IPS-20b (cell line): ENCODE measurements at regions not wholly inside any gene's neighbourhood (a gene's known extent, or its start where the extent isn't known, plus 50 kb on each side); places are given as distances from the start of the nearest gene placed in this dataset.

Source experiments
- H3K27ac ChIP-seq: one replicate; pipeline ENCODE4 v1.5.1; 2013; ENCODE audit warnings: low read length
- H3K27me3 ChIP-seq: 2 replicates; pipeline ENCODE4 v1.6.1; 2013; ENCODE audit warnings: mild to moderate bottlenecking, low read length, inconsistent platforms; ENCODE audit not compliant: insufficient read depth
- H3K36me3 ChIP-seq: 2 replicates; pipeline ENCODE4 v1.6.1; 2013; ENCODE audit warnings: low read depth, mild to moderate bottlenecking, inconsistent platforms, low read length, moderate library complexity; ENCODE audit not compliant: insufficient read depth
- H3K4me1 ChIP-seq: 2 replicates; pipeline ENCODE4 v1.6.1; 2013; ENCODE audit warnings: mild to moderate bottlenecking, control low read depth, inconsistent platforms, low read length, moderate library complexity; ENCODE audit not compliant: insufficient read depth
- H3K4me3 ChIP-seq: 2 replicates; pipeline ENCODE4 v1.5.1; 2013; ENCODE audit warnings: mild to moderate bottlenecking, low read length, inconsistent platforms
- H3K9ac ChIP-seq: 2 replicates; pipeline ENCODE4 v1.6.1; 2013; ENCODE audit warnings: low read depth, mild to moderate bottlenecking, inconsistent platforms, low read length, moderate library complexity
- H3K9me3 ChIP-seq: 2 replicates; pipeline ENCODE4 v1.6.1; 2013; ENCODE audit warnings: mild to moderate bottlenecking, low read depth, low read length, inconsistent platforms; ENCODE audit not compliant: insufficient read depth

GRCh38 chr1:4516596-4516995, 137.8 kb upstream of the AJAP1 start:
- H3K9me3 ChIP-seq = no peaks in the 10 kb centered on the region
- no peak overlapping the region for H3K27ac ChIP-seq
- H3K4me3 ChIP-seq = no peak overlapping the region
- H3K36me3 ChIP-seq = no peaks in the 10 kb centered on the region
- no peaks in the 10 kb centered on the region for H3K27me3 ChIP-seq
- H3K4me1 ChIP-seq = no peaks in the 10 kb centered on the region
- H3K9ac ChIP-seq = no peak overlapping the region; the same call in 1 of the 2 replicates

- H3K4me3 ChIP-seq = no peak overlapping the region
Observed at GRCh38 chr1:4517186-4517954, 137.0 kb upstream of the AJAP1 start.

GRCh38 chr1:4518621-4519020, 135.8 kb upstream of the AJAP1 start:
- H3K4me1 ChIP-seq = no peaks in the 10 kb centered on the region
- H3K36me3 ChIP-seq = no peaks in the 10 kb centered on the region
- H3K27ac ChIP-seq = no peak overlapping the region
- no peaks in the 10 kb centered on the region for H3K27me3 ChIP-seq
- no peak overlapping the region for H3K4me3 ChIP-seq
- H3K9ac ChIP-seq = no peak overlapping the region
- H3K9me3 ChIP-seq = no peaks in the 10 kb centered on the region

More at GRCh38 chr1:4517186-4517954, 137.0 kb upstream of the AJAP1 start:
- Histone ChIP-seq H3K9ac (no peak overlapping the region), H3K27me3 (no peaks in the 10 kb centered on the region), H3K9me3 (no peaks in the 10 kb centered on the region), H3K4me1 (no peaks in the 10 kb centered on the region), H3K36me3 (no peaks in the 10 kb centered on the region), H3K27ac (no peak overlapping the region)

DNA sequence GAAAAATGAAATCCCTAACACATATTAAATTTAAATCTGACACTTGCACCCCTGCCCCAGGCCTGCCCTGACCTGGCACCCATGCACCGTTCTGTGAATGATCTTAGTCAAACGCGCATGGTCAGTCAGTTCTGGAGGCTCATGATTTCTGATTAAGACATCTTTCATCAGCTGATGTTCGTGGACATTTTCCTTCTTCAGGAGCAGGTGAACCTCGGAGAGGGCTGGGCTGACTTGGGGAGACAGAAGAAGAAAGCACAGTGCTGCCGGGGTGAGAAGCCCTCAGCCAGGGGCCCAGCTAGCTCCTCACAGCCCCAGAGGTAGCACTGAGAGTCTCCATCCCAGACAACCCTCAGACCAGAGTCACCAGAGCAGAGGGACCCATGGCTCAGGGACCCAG, 134.5 kb upstream of the AJAP1 start:
- H3K4me3 ChIP-seq = no peak overlapping the region
- H3K9me3 ChIP-seq = no peaks in the 10 kb centered on the region
- no peak overlapping the region for H3K27ac ChIP-seq
- H3K9ac ChIP-seq = no peak overlapping the region
- H3K27me3 ChIP-seq = no peaks in the 10 kb centered on the region
- no peaks in the 10 kb centered on the region for H3K4me1 ChIP-seq
- no peaks in the 10 kb centered on the region for H3K36me3 ChIP-seq

GRCh38 chr1:4523551-4523950, 130.9 kb upstream of the AJAP1 start:
- H3K27ac ChIP-seq = no peak overlapping the region
- no peaks in the 10 kb centered on the region for H3K4me1 ChIP-seq
- no peak overlapping the region for H3K9ac ChIP-seq
- no peaks in the 10 kb centered on the region for H3K27me3 ChIP-seq
- no peaks in the 10 kb centered on the region for H3K36me3 ChIP-seq
- no peak overlapping the region for H3K4me3 ChIP-seq
- no peaks in the 10 kb centered on the region for H3K9me3 ChIP-seq

GRCh38 chr1:4526747-4527146, 127.7 kb upstream of the AJAP1 start:
- H3K27ac ChIP-seq = no peak overlapping the region
- peaks cover 6% of the 10 kb centered on the region; the same call in 1 of the 2 replicates for H3K4me1 ChIP-seq
- no peaks in the 10 kb centered on the region for H3K9me3 ChIP-seq
- H3K9ac ChIP-seq = no peak overlapping the region
- H3K36me3 ChIP-seq = no peaks in the 10 kb centered on the region
- no peak overlapping the region for H3K4me3 ChIP-seq
- no peaks in the 10 kb centered on the region for H3K27me3 ChIP-seq

- no peaks in the 10 kb centered on the region for H3K9me3 ChIP-seq
- H3K4me1 ChIP-seq = peaks cover 6% of the 10 kb centered on the region; the same call in 1 of the 2 replicates
- H3K4me3 ChIP-seq = no peak overlapping the region
- no peaks in the 10 kb centered on the region for H3K36me3 ChIP-seq
- no peak overlapping the region for H3K9ac ChIP-seq
- no peak overlapping the region for H3K27ac ChIP-seq
- no peaks in the 10 kb centered on the region for H3K27me3 ChIP-seq
Observed at GRCh38 chr1:4527819-4528218, 126.6 kb upstream of the AJAP1 start.

DNA sequence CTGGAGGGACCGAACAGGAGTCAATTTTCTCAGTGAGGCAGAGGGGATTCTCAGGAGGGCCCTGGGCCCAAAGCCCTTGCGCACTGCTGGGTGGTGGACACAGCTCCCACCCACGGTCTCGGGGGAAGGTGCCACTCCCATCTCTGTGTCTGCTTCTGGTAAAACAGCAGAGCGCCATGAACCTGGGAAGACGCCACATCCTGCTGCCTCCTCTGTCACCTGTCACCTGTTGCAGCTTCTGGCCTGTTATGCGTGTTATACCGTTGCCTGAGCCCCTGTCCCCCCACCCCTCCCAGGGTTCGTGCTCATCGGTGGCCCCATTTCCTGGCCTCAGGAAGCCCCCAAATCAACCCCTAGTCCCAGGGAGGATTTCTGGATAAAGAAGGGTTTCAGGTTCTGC, 125.8 kb upstream of the AJAP1 start:
- Histone ChIP-seq H3K27ac (no peak overlapping the region), H3K27me3 (no peaks in the 10 kb centered on the region), H3K4me3 (no peak overlapping the region), H3K4me1 (peaks cover 6% of the 10 kb centered on the region; the same call in 1 of the 2 replicates), H3K9me3 (no peaks in the 10 kb centered on the region), H3K36me3 (no peaks in the 10 kb centered on the region), H3K9ac (no peak overlapping the region)

DNA sequence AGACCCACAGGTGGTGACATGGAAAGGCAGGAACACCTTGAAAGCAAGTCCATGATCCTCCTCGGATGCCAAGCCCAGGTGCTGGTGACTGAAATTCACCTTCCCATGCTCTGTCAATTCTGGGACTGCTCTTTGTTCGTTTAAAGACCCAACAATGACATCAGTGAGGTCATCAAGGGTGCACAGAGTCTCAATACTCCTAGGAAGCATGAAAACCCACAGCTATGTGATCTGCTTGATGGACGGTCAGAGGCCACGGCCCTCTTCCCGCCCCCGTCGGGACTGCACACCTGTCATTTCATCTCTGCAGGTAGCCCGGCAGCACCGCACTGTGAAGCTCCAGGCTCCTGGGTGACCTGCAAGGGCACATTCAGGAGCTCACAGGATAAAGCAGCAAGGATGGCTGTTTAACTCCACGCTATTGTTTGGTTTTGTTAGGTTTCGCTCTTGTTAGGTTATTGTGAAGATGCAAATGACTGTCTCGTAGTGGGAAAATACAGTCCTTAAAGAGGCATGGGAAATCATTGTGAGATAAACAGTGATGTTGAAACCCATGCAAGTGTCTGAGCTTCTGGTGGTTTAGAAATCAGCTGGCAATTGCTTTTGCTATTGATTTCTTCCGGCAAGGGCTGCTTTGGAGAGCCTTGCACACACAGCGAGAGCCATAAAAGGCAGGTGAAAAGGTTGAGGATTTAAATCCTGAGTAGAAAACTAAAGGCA, 124.8 kb upstream of the AJAP1 start:
- no peaks in the 10 kb centered on the region for H3K27me3 ChIP-seq
- H3K4me1 ChIP-seq = peaks cover 6% of the 10 kb centered on the region; the same call in 1 of the 2 replicates
- no peaks in the 10 kb centered on the region for H3K9me3 ChIP-seq
- no peaks in the 10 kb centered on the region for H3K36me3 ChIP-seq
- H3K4me3 ChIP-seq = no peak overlapping the region
- no peak overlapping the region for H3K27ac ChIP-seq
- no peak overlapping the region for H3K9ac ChIP-seq

GRCh38 chr1:4530166-4530785, 124.1 kb upstream of the AJAP1 start:
- peaks cover 6% of the 10 kb centered on the region; the same call in 1 of the 2 replicates for H3K4me1 ChIP-seq
- no peaks in the 10 kb centered on the region for H3K36me3 ChIP-seq
- H3K27ac ChIP-seq = no peak overlapping the region
- H3K27me3 ChIP-seq = no peaks in the 10 kb centered on the region
- no peak overlapping the region for H3K4me3 ChIP-seq
- H3K9me3 ChIP-seq = no peaks in the 10 kb centered on the region
- no peak overlapping the region for H3K9ac ChIP-seq

DNA sequence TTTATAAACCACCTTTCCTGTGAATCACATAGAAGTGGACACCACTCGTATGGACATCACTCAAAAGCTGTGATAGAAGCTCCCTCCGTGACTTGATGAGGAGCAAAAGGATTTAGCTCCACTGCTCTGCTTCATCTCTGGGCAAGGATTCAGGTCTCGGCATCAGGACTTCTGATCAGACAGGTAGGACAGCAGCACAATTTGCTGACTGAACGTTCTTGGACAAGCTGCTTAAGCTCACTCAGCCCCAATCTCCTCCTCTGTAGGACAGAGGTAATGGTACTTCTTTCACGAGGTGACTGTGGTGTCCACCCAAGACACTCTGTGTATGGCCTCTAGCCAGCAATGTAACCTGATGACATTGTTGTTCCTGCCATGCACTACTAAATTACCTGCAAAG, 122.6 kb upstream of the AJAP1 start:
- H3K9me3 ChIP-seq = no peaks in the 10 kb centered on the region
- H3K27ac ChIP-seq = no peak overlapping the region
- H3K4me1 ChIP-seq = peaks cover 6% of the 10 kb centered on the region; the same call in 1 of the 2 replicates
- H3K9ac ChIP-seq = no peak overlapping the region
- H3K27me3 ChIP-seq = no peaks in the 10 kb centered on the region
- no peak overlapping the region for H3K4me3 ChIP-seq
- no peaks in the 10 kb centered on the region for H3K36me3 ChIP-seq
